ENCODE measurements at regions not wholly inside any gene's neighbourhood (a gene's known extent, or its start where the extent isn't known, plus 50 kb on each side); places are given as distances from the start of the nearest gene placed in this dataset.

GRCh38 chr2:161032635-161033034 lies 127.6 kb upstream of the TANK start:
- no peak for DNase-seq
- Histone ChIP-seq H3K9me3 (no peaks in the 10 kb centered on the region), H3K36me3 (no peaks in the 10 kb centered on the region), H3K27ac (no peak overlapping the region), H3K4me1 (peaks cover 9 to 28% (median 11%) of the 10 kb centered on the region in 3 donors), H3K4me3 (no peak overlapping the region), H3K27me3 (no peaks in the 10 kb centered on the region)
- intact Hi-C loops (cut with DNase I) = no loop called here
- TF ChIP-seq CTCF (IDR thresholded peaks at IDR 0.05) (no peak), POLR2A (IDR thresholded peaks at IDR 0.05) (no peak)
- WGBS, 2 donors = 73 to 87% methylated on average over 5 to 7 of the region's 7 CpGs

- no peaks in the 10 kb centered on the region for H3K27me3 ChIP-seq
- WGBS, 2 donors = 35 to 60% methylated on average over 2 of the region's 2 CpGs
- no peaks in the 10 kb centered on the region for H3K36me3 ChIP-seq
- no peak overlapping the region for H3K27ac ChIP-seq
- no peak for TF ChIP-seq POLR2A (IDR thresholded peaks at IDR 0.05)
- no peak for TF ChIP-seq CTCF (IDR thresholded peaks at IDR 0.05)
- DNase-seq = no peak
- intact Hi-C loops (cut with DNase I) = no loop called here
- no peaks in the 10 kb centered on the region for H3K9me3 ChIP-seq
- no peak overlapping the region for H3K4me3 ChIP-seq
- H3K4me1 ChIP-seq = peaks cover 9 to 28% (median 11%) of the 10 kb centered on the region in 3 donors
Observed at GRCh38 chr2:161033059-161033660, 127.1 kb upstream of the TANK start.

- H3K27me3 ChIP-seq = no peaks in the 10 kb centered on the region
- intact Hi-C loops (cut with DNase I) = no loop called here
- no peak overlapping the region for H3K4me3 ChIP-seq
- TF ChIP-seq POLR2A (IDR thresholded peaks at IDR 0.05) (no peak), CTCF (IDR thresholded peaks at IDR 0.05) (no peak)
- no peak for DNase-seq
- 67 to 79% methylated on average over 1 of the region's 1 CpG for WGBS, 2 donors
- no peaks in the 10 kb centered on the region for H3K36me3 ChIP-seq
- H3K27ac ChIP-seq = no peak overlapping the region
- H3K4me1 ChIP-seq = peaks cover 0 to 12% (median 5%) of the 10 kb centered on the region in 3 donors
- no peaks in the 10 kb centered on the region for H3K9me3 ChIP-seq
Observed at GRCh38 chr2:161036926-161037325, 123.3 kb upstream of the TANK start.

- Histone ChIP-seq H3K9me3 (no peaks in the 10 kb centered on the region), H3K4me3 (no peak overlapping the region), H3K27ac (no peak overlapping the region), H3K27me3 (no peaks in the 10 kb centered on the region), H3K36me3 (no peaks in the 10 kb centered on the region), H3K4me1 (peaks cover 0 to 7% (median 3%) of the 10 kb centered on the region in 3 donors)
- DNase-seq = no peak
- TF ChIP-seq CTCF (IDR thresholded peaks at IDR 0.05) = no peak
- intact Hi-C loops (cut with DNase I) = no loop called here
- WGBS, 2 donors = 67 to 72% methylated on average over 5 of the region's 5 CpGs
Observed at GRCh38 chr2:161039071-161039470, 121.2 kb upstream of the TANK start.

GRCh38 chr2:161041356-161041755 lies 118.9 kb upstream of the TANK start:
- H3K27me3 ChIP-seq = no peaks in the 10 kb centered on the region
- no peak overlapping the region for H3K4me3 ChIP-seq
- H3K36me3 ChIP-seq = no peaks in the 10 kb centered on the region
- H3K27ac ChIP-seq = no peak overlapping the region
- peaks cover 0 to 19% (median 9%) of the 10 kb centered on the region in 3 donors for H3K4me1 ChIP-seq
- no peak for DNase-seq
- intact Hi-C loops (cut with DNase I) = no loop called here
- H3K9me3 ChIP-seq = no peaks in the 10 kb centered on the region
- TF ChIP-seq CTCF (IDR thresholded peaks at IDR 0.05) (no peak), POLR2A (IDR thresholded peaks at IDR 0.05) (no peak)
- 60 to 69% methylated on average over 2 of the region's 2 CpGs for WGBS, 2 donors

Measured in esophagus squamous epithelium (tissue), 5 donors.